ENCODE measurements at regions not wholly inside any gene's neighbourhood (a gene's known extent, or its start where the extent isn't known, plus 50 kb on each side); places are given as distances from the start of the nearest gene placed in this dataset.

DNA sequence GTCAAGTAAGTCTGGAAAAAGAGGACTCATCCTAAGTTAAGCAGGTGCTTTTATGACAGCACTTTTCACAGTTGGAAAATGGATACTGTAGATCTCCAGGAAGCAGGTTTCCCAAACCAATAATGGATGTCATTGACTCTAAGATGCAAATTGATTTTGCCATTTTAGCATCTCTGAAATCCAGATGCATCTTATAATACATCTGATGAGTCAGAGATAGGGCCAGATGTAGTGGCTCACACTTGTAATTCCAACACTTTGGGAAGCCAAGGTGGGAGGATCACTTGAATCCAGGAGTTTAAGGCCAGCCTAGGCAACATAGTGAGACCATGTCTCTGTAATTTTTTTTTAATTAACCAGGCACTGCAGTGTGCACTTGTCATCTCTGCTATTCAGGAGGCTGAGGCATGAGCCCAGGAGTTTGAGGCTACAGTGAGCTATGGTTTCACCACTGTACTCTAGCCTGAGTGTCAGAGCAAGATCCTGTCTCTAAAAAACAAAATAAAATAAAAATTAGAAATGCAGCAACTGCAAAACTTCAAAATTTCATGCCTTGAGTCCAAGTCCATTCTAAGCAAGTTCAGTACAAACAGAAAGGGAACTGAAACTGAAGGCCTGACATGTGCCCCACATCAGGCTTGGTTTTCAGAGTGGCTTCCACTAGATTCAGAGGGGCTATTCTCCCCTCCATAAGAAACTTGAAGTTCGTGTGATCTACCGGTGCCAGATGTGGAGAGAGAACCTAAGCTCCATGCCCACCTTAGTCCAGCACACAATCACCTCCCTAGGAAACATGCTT, 267.8 kb upstream of the NCKAP5 start:
- ATAC-seq (replicated peaks; ENCODE audit: extremely low read depth, poor library complexity, severe bottlenecking): no peak

DNA sequence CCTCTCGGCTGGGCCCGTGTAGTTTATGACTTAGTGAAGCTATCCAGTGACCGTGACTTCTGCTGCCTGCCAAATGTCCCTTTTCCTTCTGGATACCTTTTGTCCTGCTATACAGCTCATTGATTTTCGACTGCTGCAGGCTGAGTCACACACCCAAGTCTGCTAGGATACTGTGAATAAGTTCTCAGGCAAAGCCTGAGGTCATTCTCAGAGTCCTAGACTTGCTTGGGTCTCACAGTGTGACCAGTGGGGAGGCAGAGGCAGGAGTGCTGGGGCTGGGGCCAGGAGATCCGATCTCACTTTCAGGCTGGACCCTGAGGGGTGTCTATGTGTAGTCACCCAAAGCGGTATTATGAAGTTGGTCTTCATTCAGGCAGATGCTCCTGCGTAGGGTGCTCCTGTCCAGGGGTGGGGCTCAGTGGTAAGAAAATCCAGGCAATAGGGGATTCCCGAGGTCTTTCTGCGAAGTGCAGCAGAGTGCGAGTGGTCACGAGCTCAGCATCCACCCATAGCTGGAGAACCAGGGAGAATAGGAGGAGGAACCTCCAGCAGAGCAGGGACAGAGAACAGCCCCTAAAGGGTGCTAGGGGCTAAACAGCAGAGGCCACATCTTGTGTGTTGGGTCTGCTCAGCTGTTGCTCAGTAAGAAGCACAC, 268.6 kb upstream of the NCKAP5 start:
- Mint-ChIP-seq H3K27ac (ENCODE audit: low read depth) (no peak overlapping the region), H3K4me3 (no peak overlapping the region), H3K9me3 (no peaks in the 10 kb centered on the region), H3K27me3 (peaks cover 11% of the 10 kb centered on the region), H3K4me1 (no peaks in the 10 kb centered on the region), H3K36me3 (ENCODE audit: insufficient read depth) (no peaks in the 10 kb centered on the region)
- no peak for DNase-seq (ENCODE audit: low spot score in 2 of 2)
- ATAC-seq (replicated peaks; ENCODE audit: extremely low read depth, poor library complexity, severe bottlenecking): no peak

More for the DNA sequence above, 267.8 kb upstream of the NCKAP5 start:
- Mint-ChIP-seq H3K27me3 (peaks cover 11% of the 10 kb centered on the region), H3K9me3 (no peaks in the 10 kb centered on the region), H3K4me1 (no peaks in the 10 kb centered on the region), H3K27ac (ENCODE audit: low read depth) (no peak overlapping the region), H3K36me3 (ENCODE audit: insufficient read depth) (no peaks in the 10 kb centered on the region), H3K4me3 (no peak overlapping the region)
- no peak for DNase-seq (ENCODE audit: low spot score in 2 of 2)

DNA sequence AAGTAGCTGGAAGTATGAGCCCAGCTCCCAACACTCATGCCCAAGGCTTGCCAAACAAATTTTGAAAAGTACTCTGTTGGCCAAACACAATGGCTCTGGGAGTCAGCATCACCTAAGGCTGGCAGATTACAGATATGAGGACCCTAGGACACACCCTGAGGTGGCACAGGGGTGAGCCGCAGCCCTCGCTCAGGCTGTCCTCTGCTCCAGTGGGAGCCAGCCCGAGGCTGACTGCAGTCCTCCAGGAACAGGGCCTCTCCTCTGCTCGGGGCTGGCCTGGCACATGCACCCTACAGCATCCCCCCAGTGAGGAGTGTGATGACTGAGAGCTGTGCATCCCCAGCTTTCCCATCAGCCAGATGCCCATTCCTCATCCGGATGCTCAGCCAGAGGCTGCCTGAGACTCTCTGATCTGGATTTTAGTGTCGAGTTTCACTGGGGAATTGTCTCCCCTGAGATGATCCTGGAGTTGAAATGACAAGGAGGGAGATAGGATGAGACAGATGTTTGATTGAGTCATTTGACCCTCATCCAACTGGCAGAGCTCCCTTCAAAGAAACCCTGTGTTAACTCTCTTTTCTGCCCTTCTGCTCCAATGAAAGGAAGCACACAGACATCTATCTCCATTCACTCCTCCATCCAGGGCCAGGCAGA, 269.3 kb upstream of the NCKAP5 start:
- Mint-ChIP-seq H3K9me3 (no peaks in the 10 kb centered on the region), H3K4me1 (no peaks in the 10 kb centered on the region), H3K27me3 (peaks cover 11% of the 10 kb centered on the region), H3K36me3 (ENCODE audit: insufficient read depth) (no peaks in the 10 kb centered on the region), H3K4me3 (no peak overlapping the region), H3K27ac (ENCODE audit: low read depth) (no peak overlapping the region)
- DNase-seq (ENCODE audit: low spot score in 2 of 2) (no peak), ATAC-seq (replicated peaks; ENCODE audit: extremely low read depth, poor library complexity, severe bottlenecking) (no peak)

DNA sequence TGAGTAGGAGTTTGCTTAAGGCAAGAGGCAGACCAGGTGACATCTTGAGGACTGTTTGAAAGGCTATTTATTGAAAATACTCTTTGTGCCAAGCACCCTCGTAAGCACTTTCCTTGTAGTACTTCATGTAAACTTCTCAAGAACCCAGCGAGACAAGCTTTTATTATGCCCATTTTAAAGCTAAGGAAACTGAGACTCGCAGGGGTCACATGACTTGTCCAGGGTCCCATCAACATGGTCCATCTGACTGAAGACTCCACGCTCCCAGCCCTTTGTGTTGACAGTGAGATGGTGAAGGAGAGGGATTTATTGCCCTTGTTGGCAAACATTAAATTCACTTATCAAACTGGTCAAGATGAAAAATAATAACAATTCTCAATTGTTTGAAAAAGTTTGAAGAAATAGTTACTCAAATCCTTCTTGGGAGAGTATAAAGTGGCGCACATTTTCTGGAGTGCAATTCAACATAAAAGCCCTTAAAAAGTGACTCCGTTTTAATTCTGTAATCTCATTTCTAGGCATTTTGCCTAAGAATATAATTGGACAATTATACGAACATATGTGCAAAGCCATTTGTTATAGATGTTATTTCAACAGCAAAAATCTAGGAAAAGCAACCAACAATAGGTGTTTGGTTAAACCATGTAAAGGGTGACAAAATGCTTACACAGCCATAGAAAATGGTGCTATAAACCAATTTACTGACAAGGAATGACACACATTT, 270.5 kb upstream of the NCKAP5 start:
- Mint-ChIP-seq H3K9me3 (no peaks in the 10 kb centered on the region), H3K4me3 (no peak overlapping the region), H3K4me1 (no peaks in the 10 kb centered on the region), H3K27ac (ENCODE audit: low read depth) (no peak overlapping the region), H3K36me3 (ENCODE audit: insufficient read depth) (no peaks in the 10 kb centered on the region), H3K27me3 (peaks cover 11% of the 10 kb centered on the region)
- DNase-seq (ENCODE audit: low spot score in 2 of 2): no peak
- ATAC-seq (replicated peaks; ENCODE audit: extremely low read depth, poor library complexity, severe bottlenecking): no peak

DNA sequence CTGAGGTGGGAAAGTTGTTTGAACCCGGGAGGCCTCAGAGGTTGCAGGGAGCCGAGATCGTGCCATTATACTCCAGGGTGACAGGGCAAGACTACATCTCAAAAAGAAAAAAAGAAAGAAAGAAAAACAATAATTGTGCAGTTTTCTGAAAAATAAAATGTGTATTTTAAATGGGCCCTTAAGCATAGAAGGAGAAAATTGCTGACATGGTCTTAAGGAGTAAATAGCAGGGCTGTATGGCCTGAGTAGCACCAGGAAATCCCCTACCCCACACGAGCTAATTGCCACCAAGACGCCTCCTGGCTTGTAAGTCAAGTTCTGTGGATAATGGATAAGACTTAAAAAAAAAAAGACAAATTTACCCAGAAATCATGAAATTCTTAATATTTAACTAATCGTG, 271.4 kb upstream of the NCKAP5 start:
- ATAC-seq (replicated peaks; ENCODE audit: extremely low read depth, poor library complexity, severe bottlenecking): no peak
- H3K27me3 Mint-ChIP-seq: peaks cover 6% of the 10 kb centered on the region
- peaks cover 4% of the 10 kb centered on the region for H3K4me1 Mint-ChIP-seq
- H3K4me3 Mint-ChIP-seq: no peak overlapping the region
- no peak for DNase-seq (ENCODE audit: low spot score in 2 of 2)
- no peak overlapping the region for H3K27ac Mint-ChIP-seq (ENCODE audit: low read depth)
- H3K36me3 Mint-ChIP-seq (ENCODE audit: insufficient read depth): no peaks in the 10 kb centered on the region
- no peaks in the 10 kb centered on the region for H3K9me3 Mint-ChIP-seq

DNA sequence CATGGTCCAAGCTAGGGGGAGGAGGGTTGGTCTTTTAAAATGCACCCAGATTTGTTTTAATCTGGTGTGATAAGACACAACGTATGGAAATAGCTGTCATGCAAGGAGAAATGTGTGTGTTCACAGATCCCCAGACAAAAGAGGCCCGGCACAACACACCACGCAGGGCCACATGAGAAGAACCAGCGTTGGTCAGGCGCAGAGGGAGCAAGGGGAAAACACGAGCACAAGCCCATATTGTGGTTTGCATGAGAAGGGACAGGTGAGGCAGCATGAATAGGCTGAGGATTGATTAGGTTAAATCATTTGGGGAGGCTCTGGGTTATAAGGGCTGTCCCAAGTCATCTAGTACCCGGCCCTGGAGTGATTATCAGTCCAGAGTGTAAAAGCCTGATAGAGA, 272.5 kb upstream of the NCKAP5 start:
- H3K36me3 Mint-ChIP-seq (ENCODE audit: insufficient read depth): no peaks in the 10 kb centered on the region
- H3K9me3 Mint-ChIP-seq: no peaks in the 10 kb centered on the region
- H3K4me3 Mint-ChIP-seq: no peak overlapping the region
- peaks cover 12% of the 10 kb centered on the region for H3K27me3 Mint-ChIP-seq
- DNase-seq (ENCODE audit: low spot score in 2 of 2) (no peak), ATAC-seq (replicated peaks; ENCODE audit: extremely low read depth, poor library complexity, severe bottlenecking) (no peak)
- no peak overlapping the region for H3K27ac Mint-ChIP-seq (ENCODE audit: low read depth)
- H3K4me1 Mint-ChIP-seq: peaks cover 4% of the 10 kb centered on the region

DNA sequence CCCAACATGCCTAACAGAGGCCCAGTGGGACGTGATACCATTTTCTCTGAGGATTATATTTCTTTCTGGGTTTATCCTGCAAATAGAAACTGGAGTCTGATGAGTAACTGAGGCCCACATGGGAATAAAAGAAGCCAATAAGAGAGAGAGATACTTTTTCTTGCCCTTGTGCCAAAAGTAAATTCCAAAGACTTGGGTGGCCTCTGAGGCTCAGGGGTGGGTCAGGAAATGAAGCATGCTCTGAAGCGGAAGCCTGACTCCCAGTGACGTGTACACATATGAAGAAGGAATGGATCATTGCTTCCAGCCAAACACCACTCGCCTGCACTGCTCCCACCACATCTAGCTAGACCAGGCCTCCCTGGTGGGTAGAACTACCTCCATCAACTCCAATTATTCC, 273.6 kb upstream of the NCKAP5 start:
- ATAC-seq (replicated peaks; ENCODE audit: extremely low read depth, poor library complexity, severe bottlenecking) (no peak), DNase-seq (ENCODE audit: low spot score in 2 of 2) (no peak)
- Mint-ChIP-seq H3K27ac (ENCODE audit: low read depth) (no peak overlapping the region), H3K4me1 (peaks cover 4% of the 10 kb centered on the region), H3K36me3 (ENCODE audit: insufficient read depth) (no peaks in the 10 kb centered on the region), H3K27me3 (peaks cover 19% of the 10 kb centered on the region), H3K9me3 (no peaks in the 10 kb centered on the region), H3K4me3 (no peak overlapping the region)

DNA sequence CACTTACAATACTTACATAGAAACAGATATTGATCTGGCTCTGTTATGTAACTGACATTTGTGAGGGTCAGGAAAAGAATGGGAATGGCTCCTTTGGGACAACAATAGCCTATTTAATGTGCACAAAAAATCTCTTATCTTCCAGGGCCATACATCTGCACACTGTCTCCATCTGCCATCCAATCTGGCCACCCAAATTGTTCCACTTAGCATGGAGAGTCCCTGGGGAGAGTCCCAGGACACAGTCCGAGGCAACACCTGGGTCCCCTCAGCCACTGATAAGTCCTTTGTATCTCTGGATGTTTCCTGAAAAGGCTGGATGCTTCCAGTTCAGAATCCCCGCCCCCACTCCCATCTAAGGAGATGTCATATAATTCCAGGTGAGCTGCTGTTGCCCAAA, 274.2 kb upstream of the NCKAP5 start:
- H3K27me3 Mint-ChIP-seq: peaks cover 24% of the 10 kb centered on the region
- H3K4me3 Mint-ChIP-seq: no peak overlapping the region
- H3K36me3 Mint-ChIP-seq (ENCODE audit: insufficient read depth): no peaks in the 10 kb centered on the region
- H3K4me1 Mint-ChIP-seq: peaks cover 4% of the 10 kb centered on the region
- DNase-seq (ENCODE audit: low spot score in 2 of 2) (no peak), ATAC-seq (replicated peaks; ENCODE audit: extremely low read depth, poor library complexity, severe bottlenecking) (no peak)
- no peaks in the 10 kb centered on the region for H3K9me3 Mint-ChIP-seq
- H3K27ac Mint-ChIP-seq (ENCODE audit: low read depth): no peak overlapping the region

DNA sequence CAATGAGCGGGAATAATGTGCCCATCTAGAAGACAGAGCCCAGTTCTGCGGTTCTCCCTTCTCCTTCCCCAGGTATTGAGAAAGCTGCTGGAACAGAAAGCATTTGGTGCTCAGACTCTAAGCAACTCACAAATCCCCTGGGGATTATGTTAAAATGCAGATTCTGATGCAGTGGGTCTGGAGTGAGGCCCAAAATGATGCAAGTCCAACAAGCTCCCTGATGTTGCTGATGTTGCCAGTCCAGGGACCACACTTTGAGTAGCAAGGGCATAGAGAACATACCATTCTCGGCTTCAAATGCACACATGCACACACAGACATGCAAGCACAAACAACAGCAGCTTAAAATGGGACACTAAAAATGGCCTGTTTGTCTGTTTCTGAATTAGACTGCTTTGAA, 274.8 kb upstream of the NCKAP5 start:
- no peaks in the 10 kb centered on the region for H3K36me3 Mint-ChIP-seq (ENCODE audit: insufficient read depth)
- DNase-seq (ENCODE audit: low spot score in 2 of 2) (no peak), ATAC-seq (replicated peaks; ENCODE audit: extremely low read depth, poor library complexity, severe bottlenecking) (no peak)
- H3K4me1 Mint-ChIP-seq: peaks cover 4% of the 10 kb centered on the region
- no peak overlapping the region for H3K27ac Mint-ChIP-seq (ENCODE audit: low read depth)
- H3K9me3 Mint-ChIP-seq: no peaks in the 10 kb centered on the region
- H3K4me3 Mint-ChIP-seq: no peak overlapping the region
- peaks cover 31% of the 10 kb centered on the region for H3K27me3 Mint-ChIP-seq

DNA sequence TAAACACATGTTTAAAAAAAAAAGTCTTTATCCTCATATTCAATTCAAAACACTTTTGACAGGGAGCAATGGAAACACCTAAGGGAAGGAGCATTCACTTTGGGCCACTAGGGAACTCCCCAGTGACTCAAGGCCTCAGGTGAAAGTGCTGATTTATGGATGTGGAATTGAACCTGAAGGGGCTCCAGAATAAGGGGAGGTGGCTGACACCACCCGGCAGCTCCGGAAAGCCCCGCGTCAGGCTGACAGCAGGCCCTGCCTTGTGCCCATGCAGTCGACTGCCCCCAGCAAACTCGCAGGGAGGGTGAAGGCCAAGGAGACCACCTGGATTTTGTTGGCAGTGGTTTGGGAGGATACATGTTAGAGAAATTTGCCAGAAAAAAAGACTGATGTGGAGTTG, 275.3 kb upstream of the NCKAP5 start:
- no peak for DNase-seq (ENCODE audit: low spot score in 2 of 2)
- ATAC-seq (replicated peaks; ENCODE audit: extremely low read depth, poor library complexity, severe bottlenecking): no peak
- Mint-ChIP-seq H3K4me1 (peaks cover 4% of the 10 kb centered on the region), H3K9me3 (no peaks in the 10 kb centered on the region), H3K27me3 (peaks cover 36% of the 10 kb centered on the region), H3K27ac (ENCODE audit: low read depth) (no peak overlapping the region), H3K4me3 (no peak overlapping the region), H3K36me3 (ENCODE audit: insufficient read depth) (no peaks in the 10 kb centered on the region)

DNA sequence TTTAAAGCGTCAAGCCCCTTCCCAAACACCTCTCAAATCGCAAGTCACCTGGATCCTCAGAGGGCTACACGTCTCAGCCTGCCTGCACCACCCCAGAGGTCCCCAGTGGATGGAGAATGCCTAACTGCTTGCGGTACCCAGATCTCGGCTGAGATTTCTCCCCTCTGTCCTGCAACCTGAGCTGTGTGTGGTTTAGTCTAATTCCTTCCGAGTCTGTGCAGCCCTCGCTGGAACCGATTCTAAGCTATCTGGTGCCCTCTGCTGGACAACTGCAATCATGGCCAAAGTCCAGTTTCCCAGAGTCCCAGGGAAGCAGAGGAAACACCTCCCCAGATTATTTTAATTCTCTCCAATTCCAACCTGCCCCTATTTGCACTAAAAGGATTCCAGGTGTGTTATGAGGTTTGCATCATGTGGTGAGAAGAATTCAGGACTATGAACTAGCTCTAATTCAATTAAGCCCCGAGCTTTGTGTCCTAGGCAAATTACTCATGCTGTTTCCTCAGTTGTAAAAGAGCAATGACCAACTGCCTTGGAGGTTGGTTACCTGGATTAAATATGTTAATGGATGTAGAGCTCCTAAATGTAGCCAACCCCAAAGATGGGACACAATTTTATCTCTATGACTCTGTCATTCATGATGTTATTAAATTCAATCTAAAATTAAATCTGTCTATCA, 276.1 kb upstream of the NCKAP5 start:
- H3K4me3 Mint-ChIP-seq: no peak overlapping the region
- H3K27ac Mint-ChIP-seq (ENCODE audit: low read depth): no peak overlapping the region
- DNase-seq (ENCODE audit: low spot score in 2 of 2) (peak; percentile 23 to 35), ATAC-seq (replicated peaks; ENCODE audit: extremely low read depth, poor library complexity, severe bottlenecking) (peak; percentile 43)
- no peaks in the 10 kb centered on the region for H3K9me3 Mint-ChIP-seq
- peaks cover 4% of the 10 kb centered on the region for H3K4me1 Mint-ChIP-seq
- no peaks in the 10 kb centered on the region for H3K36me3 Mint-ChIP-seq (ENCODE audit: insufficient read depth)
- peaks cover 37% of the 10 kb centered on the region for H3K27me3 Mint-ChIP-seq

DNA sequence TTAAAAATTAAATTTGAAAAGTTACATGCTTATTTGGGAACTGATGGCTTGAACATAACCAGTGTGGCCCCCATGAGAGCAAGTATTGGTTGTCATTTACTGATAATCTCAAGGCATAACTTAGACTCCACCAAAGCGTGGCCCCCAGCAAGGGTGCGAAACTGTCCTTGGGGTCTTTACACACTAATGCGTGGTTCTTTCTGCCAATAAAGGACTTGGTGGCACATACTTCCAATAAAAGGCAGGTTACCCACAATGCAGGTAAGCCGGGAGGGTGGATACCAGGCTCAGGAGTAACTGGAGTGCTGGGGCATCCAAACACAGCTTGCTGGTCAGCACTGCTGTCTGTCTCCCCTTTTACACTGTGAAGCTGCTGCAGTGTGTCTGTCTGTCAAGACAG, 278.2 kb upstream of the NCKAP5 start:
- Mint-ChIP-seq H3K9me3 (no peaks in the 10 kb centered on the region), H3K36me3 (ENCODE audit: insufficient read depth) (no peaks in the 10 kb centered on the region), H3K4me3 (no peak overlapping the region), H3K4me1 (peaks cover 4% of the 10 kb centered on the region), H3K27ac (ENCODE audit: low read depth) (no peak overlapping the region), H3K27me3 (peaks cover 37% of the 10 kb centered on the region)
- ATAC-seq (replicated peaks; ENCODE audit: extremely low read depth, poor library complexity, severe bottlenecking) (no peak), DNase-seq (ENCODE audit: low spot score in 2 of 2) (no peak)

All from central memory CD8-positive, alpha-beta T cell (primary cell).